Retina (tissue), 1 donor: ENCODE measurements at regions not wholly inside any gene's neighbourhood (a gene's known extent, or its start where the extent isn't known, plus 50 kb on each side); places are given as distances from the start of the nearest gene placed in this dataset.

Experiments used
- DNase-seq: peaks from one replicate; pipeline ENCODE4 v3.0.0-alpha.2; 2016

DNA sequence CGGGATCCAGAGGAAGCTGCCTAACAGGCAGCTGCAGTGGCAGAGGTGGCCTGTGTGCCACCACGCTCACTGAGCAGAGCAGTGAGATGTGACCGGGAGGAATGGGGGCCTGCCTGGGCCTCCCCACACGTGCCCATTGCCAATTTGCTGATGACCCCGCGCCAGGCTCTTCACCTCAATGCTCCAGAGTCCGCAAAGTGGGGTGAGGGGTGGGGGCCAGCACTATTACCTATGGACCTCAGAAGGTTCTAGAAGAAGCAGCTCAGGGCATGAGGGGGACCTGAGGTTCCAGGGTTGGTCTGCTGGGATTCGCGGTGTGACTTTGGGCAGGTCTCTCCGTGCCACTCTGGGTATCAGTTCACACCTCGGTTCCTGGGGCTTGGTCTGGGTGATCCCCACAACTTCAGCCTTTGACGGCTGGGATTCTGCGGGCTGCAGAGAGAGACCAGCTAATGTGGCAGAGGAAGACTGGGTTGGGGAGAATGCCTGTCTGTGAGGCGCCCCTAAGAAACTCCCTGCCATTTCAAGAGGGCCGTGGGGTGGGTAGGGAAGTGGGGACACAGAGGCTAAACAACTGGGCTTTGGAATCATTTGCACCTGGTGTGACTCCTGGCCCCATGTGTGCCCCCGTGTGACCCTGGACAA, 231.0 kb upstream of the MVB12B start:
- DNase-seq = no peak

DNA sequence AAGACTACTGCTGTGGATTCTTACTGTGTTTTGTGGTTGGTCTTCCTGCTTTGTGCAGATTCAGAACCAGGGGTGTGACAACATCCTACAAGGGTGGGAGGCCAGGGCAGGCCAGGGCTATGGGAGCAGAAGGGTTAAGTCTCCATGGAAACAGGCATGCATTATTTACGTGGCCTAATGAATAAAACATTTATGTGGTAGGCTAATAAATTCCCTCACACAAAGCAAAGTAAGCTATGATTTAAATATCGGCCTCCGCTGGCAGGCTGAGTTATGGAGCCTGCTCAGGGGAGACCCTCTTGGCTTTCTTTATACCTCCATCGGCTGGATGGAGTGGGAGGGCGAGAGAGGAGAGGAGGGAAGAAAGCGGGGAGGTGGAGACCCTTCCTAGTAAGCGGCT, 230.3 kb upstream of the MVB12B start:
- DNase-seq = peak; percentile 27

DNA sequence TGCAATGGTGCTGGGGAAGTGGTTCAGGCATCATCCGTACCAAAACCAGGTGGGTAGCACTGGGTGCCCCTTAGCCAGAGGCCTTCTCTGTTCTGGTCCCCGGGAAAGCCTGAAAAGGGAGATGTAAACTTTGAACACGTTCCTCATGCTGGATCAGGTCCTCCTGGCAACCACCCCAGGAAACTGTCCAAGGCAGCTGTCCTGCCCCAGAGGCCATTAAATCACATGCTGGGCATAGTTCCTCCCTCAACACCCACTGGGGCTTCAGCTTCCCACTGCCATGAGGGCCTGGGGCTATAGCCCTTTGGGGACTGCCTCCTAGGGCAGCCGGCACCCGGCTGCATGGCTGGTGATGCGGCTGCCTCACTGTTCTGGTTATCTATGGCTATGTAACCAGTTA, 228.9 kb upstream of the MVB12B start:
- no peak for DNase-seq

DNA sequence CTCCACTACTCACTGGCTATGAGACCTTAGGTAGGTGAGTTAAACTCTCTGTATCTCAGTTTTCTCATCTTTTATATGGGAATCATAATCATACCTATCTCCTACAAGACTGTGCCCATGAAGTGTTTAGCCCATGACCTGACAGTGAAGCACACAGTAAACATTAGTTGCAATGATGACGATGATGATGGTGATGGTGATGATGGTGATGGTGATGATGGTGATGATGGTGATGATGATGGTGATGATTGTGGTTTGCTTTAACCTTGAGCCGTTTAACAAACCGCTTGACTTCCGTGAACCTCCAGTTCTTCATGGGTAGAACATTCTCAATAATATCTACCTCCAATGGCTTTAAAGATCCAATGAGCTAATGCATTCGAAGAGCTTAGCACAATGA, 220.2 kb upstream of the MVB12B start:
- DNase-seq = no peak

DNA sequence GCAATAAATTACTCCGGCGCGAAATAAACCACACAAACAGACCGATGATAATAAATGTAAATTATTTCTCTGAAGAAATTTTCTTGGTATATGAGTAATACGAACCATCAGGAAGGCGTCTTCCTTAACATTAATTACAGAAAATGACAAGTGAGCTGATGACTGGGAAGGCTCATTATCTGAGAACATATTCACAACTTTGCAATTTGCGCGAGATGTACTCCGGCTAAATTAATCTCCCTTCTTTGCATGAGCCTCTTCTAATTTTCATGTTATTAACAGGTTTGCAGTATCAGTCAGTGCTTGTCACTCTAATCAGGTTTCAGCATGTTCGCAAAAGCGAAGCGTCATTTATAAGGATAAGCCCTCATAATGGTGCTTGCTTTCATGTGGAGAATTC, 218.9 kb upstream of the MVB12B start:
- DNase-seq = no peak

- DNase-seq = no peak
Measured at GRCh38 chr9:126108240-126108639, 218.4 kb upstream of the MVB12B start.

DNA sequence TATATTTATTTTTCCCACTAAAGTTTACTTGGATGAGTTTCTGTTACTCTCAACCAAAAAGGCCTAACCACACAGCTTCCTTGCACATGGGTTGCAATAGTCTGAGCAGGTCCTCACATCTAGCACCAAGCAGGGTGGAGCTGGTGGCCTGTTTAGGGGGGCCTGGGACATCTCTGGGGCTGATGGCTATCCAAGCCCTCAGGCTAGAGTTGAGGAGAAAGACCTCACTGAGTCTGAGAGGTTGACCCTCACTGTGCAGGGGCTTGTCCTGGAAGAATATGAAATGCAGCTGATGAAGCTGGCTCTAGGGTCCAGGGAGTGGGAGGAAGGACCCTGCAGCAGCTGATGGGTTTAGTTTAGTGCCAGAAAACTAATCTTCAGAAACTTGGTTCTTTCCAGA, 217.1 kb upstream of the MVB12B start:
- DNase-seq = no peak

DNA sequence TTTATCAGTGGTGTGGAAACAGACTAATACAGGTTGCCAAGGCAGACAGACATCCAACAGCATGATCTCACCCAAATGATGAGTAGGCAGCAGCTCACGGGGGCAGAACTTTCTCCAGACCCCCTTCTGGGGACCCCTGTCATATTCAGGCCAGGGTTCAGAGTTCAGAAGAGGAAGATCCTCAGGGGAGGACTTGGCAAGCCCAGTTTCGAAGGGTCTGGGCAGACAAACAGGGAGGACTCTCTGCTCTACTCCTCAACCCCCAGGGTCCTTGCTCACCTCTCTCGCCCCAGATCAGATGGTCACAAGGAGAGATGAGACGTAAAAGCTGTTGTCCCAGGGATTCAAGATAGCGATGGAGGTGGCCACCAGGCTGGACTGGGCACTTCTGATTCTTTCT, 215.1 kb upstream of the MVB12B start:
- DNase-seq = no peak

DNA sequence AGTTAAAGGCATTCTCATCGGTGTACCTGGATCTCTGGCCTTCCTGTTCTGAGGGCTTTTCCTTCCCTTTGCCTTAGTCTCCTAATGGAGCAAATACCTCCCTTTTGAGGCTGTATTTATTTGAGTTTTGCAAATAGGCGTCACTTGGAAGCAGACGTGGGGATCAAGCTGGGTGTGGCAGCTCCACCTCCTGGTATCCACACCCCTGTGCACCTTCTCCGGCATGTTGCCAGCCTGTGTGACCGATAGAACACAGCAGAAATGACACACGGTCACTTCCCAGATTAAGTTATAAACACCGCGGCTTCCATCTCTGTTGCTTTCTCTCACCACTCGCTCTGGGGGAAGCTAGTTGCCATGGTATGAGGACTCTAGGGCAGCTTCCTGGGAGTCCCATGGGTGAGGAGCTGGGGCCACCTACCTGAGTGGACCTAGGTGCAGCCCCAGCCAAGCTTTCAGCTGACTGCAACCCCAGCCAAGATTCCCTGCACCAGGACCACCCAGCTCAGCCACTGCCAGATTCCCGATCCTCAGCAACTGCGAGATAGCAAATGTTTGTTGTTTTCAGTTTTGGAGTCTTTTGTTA, 214.4 kb upstream of the MVB12B start:
- no peak for DNase-seq

DNA sequence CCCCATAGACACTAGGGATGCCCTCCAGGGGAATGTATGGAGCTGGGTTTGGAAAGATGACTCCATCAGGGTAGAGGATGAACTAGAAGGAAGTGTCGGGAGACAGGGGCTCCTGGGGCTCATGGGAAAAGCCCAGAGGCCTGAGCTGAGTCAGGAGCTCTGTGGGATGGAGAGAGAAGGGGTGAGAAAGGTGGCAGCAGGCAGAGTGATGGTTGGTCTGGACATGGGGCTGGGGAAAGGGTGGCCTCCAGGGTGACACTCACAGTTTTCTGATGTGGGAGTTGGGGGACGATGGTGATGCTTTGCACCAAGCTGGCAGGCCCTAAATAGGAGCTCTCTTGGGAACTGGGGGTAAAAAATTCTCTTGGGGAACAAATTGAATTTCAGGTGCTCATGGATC, 213.5 kb upstream of the MVB12B start:
- DNase-seq = no peak

DNA sequence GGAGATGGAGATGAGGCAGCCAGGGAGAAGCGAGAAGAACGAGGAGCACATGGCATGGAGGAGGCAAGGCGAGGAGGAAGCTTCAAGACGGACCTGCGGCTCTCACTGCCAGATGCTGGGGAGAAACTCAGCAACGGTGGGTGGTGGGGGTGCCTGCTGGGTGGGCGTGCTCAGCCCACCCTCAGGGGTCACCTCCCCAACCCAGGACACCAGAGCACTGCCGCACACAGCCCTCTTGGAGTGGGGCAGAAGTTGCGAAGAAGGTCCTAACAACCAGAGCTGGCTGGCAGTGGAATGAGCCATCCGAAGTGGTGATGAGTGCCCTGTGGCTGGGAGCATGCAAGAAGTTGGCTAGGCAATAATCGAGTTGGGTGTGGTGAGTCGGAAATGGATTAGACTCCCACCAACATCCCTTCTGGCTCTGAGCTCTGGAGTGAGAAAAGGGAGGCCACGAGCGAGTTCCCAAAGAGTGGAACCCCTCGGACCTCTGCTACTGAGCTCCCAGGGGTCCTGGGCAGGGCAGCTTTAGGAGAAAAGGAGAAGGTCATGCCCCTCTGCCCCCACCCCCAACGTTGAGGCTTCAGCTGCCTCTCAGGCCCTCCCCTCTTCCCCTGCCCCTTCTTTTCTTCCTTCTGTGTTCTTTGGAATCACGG, 212.7 kb upstream of the MVB12B start:
- no peak for DNase-seq

GRCh38 chr9:126114409-126114760, 212.2 kb upstream of the MVB12B start:
- DNase-seq = no peak

DNA sequence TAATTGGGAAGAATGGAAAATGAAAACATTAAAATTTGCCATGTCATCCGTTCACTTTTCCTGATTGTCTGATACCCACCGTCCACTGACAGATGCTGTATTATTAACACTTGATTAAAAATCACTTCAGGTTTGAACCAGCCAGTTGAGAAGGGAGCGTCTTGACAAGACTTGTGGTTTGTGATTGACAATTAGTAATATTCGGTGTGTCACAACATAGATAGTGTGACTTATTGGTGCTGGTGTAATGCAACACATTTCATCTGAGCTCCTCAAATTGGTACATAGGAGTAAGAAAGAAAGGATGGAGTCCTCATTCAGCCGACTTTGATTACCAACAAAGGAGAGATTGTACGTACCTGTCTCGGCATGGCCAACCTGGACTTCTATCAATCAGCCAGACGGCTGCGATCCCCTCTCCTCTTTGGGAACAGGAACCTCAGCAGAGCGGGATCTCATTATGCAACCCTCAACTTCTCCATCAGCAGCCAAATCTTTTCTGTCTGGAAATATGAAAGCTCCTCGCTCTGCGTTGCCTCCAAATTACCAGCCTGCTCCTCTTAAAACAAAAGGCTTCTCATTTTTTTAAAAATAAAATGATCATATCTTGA, 211.7 kb upstream of the MVB12B start:
- no peak for DNase-seq

DNA sequence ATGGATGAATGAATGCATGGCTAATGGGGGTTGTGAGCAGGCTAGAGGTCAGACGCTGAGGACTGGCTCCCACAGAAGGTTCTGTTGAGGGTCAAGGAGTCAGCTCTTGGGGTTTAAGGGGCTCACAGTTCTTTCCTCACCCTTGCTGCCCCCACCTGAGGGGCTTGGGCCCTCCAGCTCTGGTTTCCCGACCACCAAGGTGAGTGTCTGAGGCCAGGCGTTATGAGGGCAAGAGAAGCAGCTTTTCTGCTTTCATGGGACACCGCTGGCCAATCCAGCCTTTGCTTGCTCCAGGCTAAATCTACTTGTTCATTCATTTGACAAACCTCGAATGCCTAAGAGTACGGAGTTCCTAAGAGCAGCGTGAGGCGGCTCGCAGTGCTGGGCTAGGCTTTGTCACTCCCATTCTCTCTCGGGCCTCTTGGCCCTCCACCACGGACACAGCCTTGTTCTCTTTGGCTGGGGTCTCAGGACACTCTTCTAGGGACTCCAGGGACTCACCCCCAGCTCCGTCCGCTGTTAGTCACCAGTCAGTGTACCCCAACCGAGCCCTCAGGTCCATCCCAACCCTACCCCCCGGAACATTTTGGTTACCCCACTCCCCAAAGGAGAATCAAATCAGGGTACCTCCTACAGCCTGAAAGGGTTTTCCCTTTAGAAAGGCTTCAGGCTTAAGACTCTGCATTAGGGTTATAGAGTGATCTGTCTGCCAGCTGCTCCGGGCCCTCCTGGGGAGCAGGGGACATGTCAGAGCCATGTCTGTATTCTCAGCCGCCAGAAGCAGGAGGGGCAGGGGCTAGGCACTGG, 210.1 kb upstream of the MVB12B start:
- DNase-seq = peak; percentile 47

DNA sequence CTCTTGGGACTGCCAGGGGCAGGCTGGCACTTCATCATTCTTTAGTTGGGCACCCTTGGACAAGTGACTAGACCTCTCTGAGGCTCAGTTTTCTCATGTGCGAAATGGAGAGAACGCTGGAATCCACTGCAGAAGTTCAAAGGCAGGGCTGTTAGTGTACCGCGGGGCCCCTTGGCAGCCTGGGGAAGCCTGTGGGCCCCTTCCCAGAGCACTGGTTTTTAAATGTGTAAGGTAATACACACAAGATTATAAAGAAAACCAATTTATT, 209.5 kb upstream of the MVB12B start:
- no peak for DNase-seq

DNA sequence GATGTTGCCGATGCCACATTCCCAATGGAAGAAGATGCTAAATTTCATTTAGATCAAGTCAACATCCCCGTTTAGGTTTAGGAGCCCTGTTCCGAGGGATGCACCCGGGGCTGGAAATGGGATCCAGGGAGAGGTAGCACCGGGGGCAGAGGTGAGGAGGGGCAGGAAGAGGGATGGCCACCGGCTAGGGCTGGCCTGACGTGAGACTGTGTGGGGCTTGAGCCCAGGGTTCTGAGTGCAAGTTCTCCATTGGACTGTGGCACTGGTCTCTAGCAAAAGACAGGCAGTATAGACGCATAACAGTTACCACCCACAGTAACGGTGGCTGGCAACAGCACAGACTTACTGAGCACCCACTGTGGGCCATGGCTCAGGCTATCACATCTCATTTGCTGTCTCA, 209.0 kb upstream of the MVB12B start:
- no peak for DNase-seq

DNA sequence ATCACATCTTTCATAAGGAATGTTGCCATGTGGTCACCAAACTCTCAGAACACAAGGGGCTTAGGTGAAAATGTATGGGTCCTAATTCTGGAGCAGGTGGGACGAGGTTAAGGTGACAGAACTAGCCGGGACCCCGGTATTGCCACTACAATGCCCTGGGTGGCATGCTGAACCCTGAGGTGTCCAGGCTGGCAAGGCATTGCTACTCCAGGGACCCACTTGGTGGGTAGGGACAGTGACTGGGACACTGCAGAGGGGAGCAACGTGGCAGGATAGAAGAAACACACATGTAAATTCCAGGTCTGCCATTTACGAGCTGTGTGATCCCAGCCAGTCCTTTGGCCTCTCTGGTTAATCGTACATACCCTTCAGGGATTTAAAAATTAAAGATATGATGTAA, 206.9 kb upstream of the MVB12B start:
- DNase-seq = no peak

GRCh38 chr9:126122901-126123616, 203.6 kb upstream of the MVB12B start:
- DNase-seq = no peak

GRCh38 chr9:126123927-126124326, 202.7 kb upstream of the MVB12B start:
- no peak for DNase-seq

GRCh38 chr9:126125177-126125576, 201.5 kb upstream of the MVB12B start:
- no peak for DNase-seq

- DNase-seq = no peak
Measured at GRCh38 chr9:126125577-126125976, 201.1 kb upstream of the MVB12B start.

DNA sequence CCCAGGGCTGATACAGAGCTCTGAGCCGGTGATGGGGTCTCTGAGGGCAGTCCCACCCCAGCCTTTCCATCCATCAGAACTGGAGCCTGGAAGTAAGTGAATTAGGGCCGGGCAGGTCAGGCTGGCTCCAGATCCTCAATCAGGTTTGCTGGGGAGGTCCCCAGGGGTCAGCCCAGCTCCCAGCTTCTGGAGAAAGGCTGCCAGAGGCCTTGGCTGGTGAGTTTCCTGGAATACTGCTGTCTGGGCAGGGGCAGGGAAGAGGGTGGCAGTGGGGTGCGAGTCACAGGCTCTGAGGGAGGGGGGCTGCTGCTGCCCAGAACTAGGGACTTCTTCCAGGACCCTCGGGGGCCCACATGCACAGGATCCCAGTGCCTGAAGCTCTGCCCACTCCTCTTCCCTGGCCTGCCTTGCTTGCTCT, 200.6 kb upstream of the MVB12B start:
- DNase-seq = no peak

DNA sequence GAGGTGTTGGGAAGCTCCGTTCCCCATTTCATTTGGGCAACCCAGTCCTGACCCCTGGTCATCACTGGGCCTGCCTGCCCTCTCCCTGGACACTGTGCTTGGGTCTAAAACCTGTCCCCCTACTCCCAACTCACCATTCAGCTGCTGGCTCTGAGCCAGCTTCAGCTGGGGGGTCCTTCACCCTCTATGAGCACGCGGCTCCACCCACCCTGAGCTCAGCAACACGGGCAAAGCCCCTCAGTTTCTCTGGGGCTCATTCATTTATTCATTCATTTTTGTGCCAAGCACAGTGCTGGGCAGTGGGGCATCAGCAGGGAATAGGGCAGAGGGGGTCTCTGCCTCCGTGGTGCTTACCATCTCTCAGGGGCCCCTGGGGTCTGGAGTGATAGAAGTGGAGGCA, 199.8 kb upstream of the MVB12B start:
- no peak for DNase-seq
